ENCODE measurements at regions not wholly inside any gene's neighbourhood (a gene's known extent, or its start where the extent isn't known, plus 50 kb on each side); places are given as distances from the start of the nearest gene placed in this dataset.

- no peak for DNase-seq (ENCODE audit: extremely low read depth, low read depth)
These were observed 387.7 kb upstream of the PTGER4 start for GRCh38 chr5:40292006-40292405.

GRCh38 chr5:40291338-40291737 lies 388.4 kb upstream of the PTGER4 start:
- DNase-seq (ENCODE audit: extremely low read depth, low read depth), result no peak

DNA sequence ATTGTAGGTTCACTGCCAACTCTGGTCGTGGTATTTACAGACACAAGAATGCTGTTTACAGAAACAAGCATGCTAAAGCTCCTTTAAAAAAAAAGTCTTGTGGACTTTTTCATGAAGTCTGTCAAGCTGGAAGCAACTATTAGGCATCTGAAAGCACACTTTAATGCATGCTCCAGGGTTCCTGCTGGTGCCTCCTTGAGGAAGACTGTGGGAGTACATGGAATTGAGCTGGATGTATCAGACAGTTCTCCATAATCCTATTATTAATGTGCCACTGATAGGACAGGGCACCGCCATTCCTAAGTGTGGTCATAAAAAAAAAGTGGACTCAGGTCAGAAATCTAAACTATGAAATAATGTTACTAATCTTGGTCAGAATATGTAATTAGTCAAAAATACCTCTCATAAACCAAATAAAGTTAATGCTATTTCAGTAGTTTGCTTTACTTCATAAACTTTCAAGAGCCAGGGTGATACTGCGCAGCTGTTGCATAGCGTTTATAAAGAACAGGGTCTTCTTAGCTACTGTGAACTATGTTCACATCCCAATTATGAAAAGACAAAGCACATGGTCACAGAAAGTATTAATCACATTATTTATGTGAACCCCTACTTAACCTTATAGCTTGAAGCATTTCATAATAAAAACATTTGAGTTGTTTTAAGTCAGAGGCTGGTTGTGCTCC lies 390.8 kb upstream of the PTGER4 start:
- DNase-seq (ENCODE audit: extremely low read depth, low read depth), result no peak

DNA sequence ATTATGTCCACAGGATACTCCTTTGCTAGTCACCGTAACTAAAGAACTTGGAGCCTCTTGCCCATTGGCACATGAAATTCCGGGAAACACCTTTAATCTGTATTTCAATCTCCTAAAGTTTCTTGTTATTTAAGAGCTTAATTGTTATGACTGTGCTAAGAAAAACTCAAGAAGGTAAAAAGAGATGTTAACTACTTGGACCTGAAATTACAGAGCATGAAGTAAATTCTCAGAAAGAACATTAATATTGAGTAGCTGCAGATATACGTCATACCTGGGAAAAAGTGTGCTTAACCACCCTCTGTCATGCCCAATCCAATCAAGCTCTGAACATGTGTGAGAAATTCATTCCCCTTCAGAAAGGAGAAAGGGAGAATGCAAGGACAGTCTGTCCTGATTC lies 394.9 kb upstream of the PTGER4 start:
- no peak for DNase-seq (ENCODE audit: extremely low read depth, low read depth)

DNA sequence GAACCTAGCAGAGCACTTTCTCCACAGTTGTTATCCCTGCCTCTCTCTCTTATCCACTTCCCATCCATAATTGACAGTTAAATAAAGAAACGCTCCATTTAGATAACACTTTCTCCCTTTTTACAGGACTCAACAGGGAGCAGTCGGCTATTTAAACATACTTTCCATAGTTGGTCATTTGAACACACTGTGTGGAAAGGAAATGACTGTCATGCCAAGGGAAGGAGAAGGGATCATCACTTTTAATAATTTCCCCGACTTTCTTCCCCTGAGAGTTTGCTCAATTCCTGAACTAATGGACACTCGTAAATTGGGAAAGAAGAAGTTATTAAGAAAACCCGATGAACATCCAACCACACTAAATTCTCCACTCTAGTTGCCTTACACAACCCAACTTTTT lies 400.8 kb upstream of the PTGER4 start:
- DNase-seq (ENCODE audit: extremely low read depth, low read depth), result no peak

GRCh38 chr5:40277161-40277906 lies 402.4 kb upstream of the PTGER4 start:
- DNase-seq (ENCODE audit: extremely low read depth, low read depth), result no peak

DNA sequence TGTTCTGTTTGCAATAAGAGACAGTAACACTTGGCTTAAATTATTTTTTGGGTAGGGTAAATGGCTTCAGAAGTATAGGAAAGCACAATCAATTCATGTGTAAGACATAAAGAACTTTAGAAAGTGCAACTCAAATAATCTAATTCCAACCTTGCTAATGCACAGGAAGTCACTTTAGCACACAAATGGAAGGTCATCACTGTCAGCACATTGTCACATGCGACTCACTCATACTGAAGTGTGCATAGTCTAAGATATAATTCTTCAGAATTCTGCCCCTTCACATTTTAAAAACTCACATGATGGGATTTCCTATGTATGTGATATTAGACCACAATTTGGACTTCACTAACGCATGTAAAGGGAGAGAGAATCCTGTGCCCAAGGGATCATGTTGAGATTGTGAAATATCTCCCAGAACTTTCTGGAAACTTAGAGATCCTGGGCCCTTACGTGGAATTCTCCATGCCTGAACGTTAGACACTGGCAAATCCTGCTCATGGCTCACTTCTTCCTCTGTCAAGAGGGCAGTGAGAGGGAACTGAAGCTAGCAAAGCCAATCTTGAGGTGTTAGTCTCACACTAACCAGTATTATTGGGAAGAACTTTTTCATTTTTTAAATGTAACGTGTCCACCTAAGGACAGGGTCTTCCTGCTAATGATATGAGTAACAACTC lies 403.2 kb upstream of the PTGER4 start:
- DNase-seq (ENCODE audit: extremely low read depth, low read depth), result no peak

GRCh38 chr5:40274568-40274967 lies 405.1 kb upstream of the PTGER4 start:
- no peak for DNase-seq (ENCODE audit: extremely low read depth, low read depth)

GRCh38 chr5:40273936-40274335 lies 405.8 kb upstream of the PTGER4 start:
- DNase-seq (ENCODE audit: extremely low read depth, low read depth), result no peak

DNA sequence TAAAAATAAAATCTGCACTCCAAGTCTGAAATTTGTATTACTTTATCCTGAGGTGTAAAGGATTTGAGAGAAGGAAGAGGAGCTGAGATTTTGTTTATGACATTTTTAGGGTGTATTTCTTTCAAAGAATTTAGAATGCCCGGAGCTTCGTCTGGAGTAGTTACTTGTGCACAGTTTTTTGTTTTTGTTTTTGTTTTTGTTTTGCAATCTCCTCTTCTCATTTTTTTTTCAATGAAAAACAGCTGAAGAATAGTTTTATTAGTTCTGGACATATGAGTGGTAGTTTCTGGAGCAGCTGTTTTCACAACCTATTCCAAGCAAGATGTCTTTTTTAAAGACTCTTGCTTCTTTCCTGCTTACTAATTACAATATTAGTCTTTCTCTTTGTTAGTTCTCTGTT lies 408.2 kb upstream of the PTGER4 start:
- DNase-seq (ENCODE audit: extremely low read depth, low read depth), result no peak

- no peak for DNase-seq (ENCODE audit: extremely low read depth, low read depth)
These were observed 409.4 kb upstream of the PTGER4 start for GRCh38 chr5:40270274-40270845.

DNA sequence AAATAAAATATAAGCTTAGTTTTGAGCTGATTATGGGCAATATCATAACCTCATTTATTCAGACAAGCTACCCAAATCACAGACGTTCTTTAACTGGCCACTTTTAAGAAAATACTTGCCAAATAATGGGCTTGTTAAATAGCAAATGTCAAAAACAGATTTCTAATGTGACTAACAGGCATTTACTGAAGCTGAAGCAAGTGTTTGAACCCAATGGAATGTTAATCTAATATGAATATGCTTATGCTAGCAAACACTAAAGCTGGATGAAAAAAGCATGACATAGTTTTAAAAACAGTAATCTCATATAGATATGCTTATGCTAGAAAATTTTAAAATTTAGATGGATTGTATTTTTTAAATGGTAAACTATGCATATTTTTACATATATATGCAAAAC lies 411.6 kb upstream of the PTGER4 start:
- no peak for DNase-seq (ENCODE audit: extremely low read depth, low read depth)

- DNase-seq (ENCODE audit: extremely low read depth, low read depth), result no peak
These were observed 412.8 kb upstream of the PTGER4 start for GRCh38 chr5:40266952-40267351.

GRCh38 chr5:40261984-40262383 lies 417.7 kb upstream of the PTGER4 start:
- DNase-seq (ENCODE audit: extremely low read depth, low read depth), result no peak

GRCh38 chr5:40260361-40260760 lies 419.4 kb upstream of the PTGER4 start:
- DNase-seq (ENCODE audit: extremely low read depth, low read depth), result no peak

DNA sequence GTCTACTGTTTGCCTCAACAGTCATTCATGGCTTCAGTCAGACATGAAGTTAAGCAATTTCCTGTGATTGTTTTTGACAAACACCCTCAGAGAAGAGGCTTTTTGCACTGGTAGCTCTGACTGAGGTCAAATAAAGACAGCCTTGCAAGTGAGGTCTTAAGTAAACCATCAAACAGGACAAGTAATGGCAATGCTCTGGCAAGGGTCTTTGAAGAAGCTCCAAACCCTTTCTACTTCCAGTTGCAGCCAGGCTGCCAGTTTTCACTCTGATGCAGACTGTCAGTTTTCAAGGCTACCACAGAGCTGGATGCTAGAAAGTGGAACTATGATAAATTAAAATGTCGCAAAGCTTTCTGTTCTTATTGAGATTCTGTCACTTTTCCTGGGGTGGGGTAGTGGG lies 421.5 kb upstream of the PTGER4 start:
- no peak for DNase-seq (ENCODE audit: extremely low read depth, low read depth)

- DNase-seq (ENCODE audit: extremely low read depth, low read depth), result no peak
These were observed 439.0 kb upstream of the PTGER4 start for GRCh38 chr5:40240671-40241070.

DNA sequence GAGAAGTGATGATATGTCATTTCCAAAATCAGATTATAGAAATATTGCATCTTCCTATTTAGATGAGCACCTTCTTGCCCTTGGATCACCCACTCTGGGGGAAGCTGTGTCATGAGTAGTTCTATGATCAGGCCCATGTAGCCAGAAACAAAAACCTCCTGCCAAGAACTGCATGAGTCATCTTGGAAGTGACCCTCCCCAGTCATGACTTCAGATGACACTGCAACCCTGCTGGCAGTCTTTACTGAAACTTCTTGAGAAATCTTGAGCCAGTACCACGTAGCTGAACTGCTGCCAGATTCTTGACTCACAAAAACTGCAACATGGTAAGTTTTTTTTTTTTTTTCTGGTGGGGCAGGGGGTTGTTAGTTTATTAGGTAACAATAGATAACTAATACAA lies 439.6 kb upstream of the PTGER4 start:
- no peak for DNase-seq (ENCODE audit: extremely low read depth, low read depth)

- no peak for DNase-seq (ENCODE audit: extremely low read depth, low read depth)
These were observed 441.5 kb upstream of the PTGER4 start for GRCh38 chr5:40238066-40238745.

- DNase-seq (ENCODE audit: extremely low read depth, low read depth), result no peak
These were observed 444.0 kb upstream of the PTGER4 start for GRCh38 chr5:40235471-40236400.

Measured in NCI-H460 (cell line).